NB4 (cell line): ENCODE measurements at regions not wholly inside any gene's neighbourhood (a gene's known extent, or its start where the extent isn't known, plus 50 kb on each side); places are given as distances from the start of the nearest gene placed in this dataset.
A peak's percentile ranks its signal among the peaks of the same experiment; 100 is the strongest.

Source experiments
- DNase-seq: peaks from one replicate; pipeline ENCODE4 v3.0.0; 2010; ENCODE audit warnings: low read depth
- H3K4me3 ChIP-seq: one replicate; pipeline ENCODE4 v1.5.1; 2011; ENCODE audit warnings: mild to moderate bottlenecking, low read depth, low read length, moderate library complexity
- CTCF ChIP-seq: IDR thresholded peaks from one replicate; pipeline ENCODE4 v1.5.1; 2012; ENCODE audit warnings: low read depth, low read length
- MAX ChIP-seq: IDR thresholded peaks from 2 replicates; pipeline ENCODE4 v1.6.1; 2011; ENCODE audit warnings: low read depth, low read length
- MYC ChIP-seq: IDR thresholded peaks from 2 replicates; pipeline ENCODE4 v1.6.1; 2011; ENCODE audit warnings: low read depth, low read length
- POLR2A ChIP-seq: IDR thresholded peaks from 2 replicates; pipeline ENCODE4 v1.6.1; 2011; ENCODE audit warnings: mild to moderate bottlenecking; ENCODE audit not compliant: insufficient read length; ENCODE audit errors: extremely low read depth

- TF ChIP-seq MYC = no peak
- TF ChIP-seq MAX = no peak
- TF ChIP-seq CTCF = no peak
- no peak for TF ChIP-seq POLR2A
- H3K4me3 ChIP-seq = no peak overlapping the region
- DNase-seq = no peak
Observed at GRCh38 chr1:101546885-101547284, 310.1 kb downstream of the S1PR1 start.

GRCh38 chr1:101547357-101547756, 310.5 kb downstream of the S1PR1 start:
- H3K4me3 ChIP-seq = no peak overlapping the region
- DNase-seq = no peak
- no peak for TF ChIP-seq MAX
- TF ChIP-seq POLR2A = no peak
- no peak for TF ChIP-seq MYC

GRCh38 chr1:101548376-101548775, 311.6 kb downstream of the S1PR1 start:
- DNase-seq = no peak
- H3K4me3 ChIP-seq = no peak overlapping the region
- no peak for TF ChIP-seq MYC

- no peak for DNase-seq
- no peak for TF ChIP-seq CTCF
- no peak for TF ChIP-seq MAX
- no peak for TF ChIP-seq MYC
- TF ChIP-seq POLR2A = no peak
- H3K4me3 ChIP-seq = no peak overlapping the region
Observed at GRCh38 chr1:101550581-101550980, 313.8 kb downstream of the S1PR1 start.

- no peak overlapping the region for H3K4me3 ChIP-seq
- no peak for DNase-seq
- TF ChIP-seq POLR2A (no peak), MAX (no peak), CTCF (no peak), MYC (no peak)
Observed at GRCh38 chr1:101566883-101567538, 330.2 kb downstream of the S1PR1 start.

- no peak overlapping the region for H3K4me3 ChIP-seq
- DNase-seq = peak; percentile 39
- TF ChIP-seq MYC = no peak
- no peak for TF ChIP-seq POLR2A
- TF ChIP-seq CTCF = peak; percentile 97
Observed at GRCh38 chr1:101567582-101568189, 330.9 kb downstream of the S1PR1 start.

GRCh38 chr1:101587741-101588140, 350.9 kb downstream of the S1PR1 start:
- no peak for DNase-seq
- no peak overlapping the region for H3K4me3 ChIP-seq
- TF ChIP-seq MAX (no peak), POLR2A (no peak), MYC (no peak), CTCF (no peak)
